NB4 (cell line): ENCODE measurements at regions not wholly inside any gene's neighbourhood (a gene's known extent, or its start where the extent isn't known, plus 50 kb on each side); places are given as distances from the start of the nearest gene placed in this dataset.

Experiments used
- DNase-seq: peaks from one replicate; pipeline ENCODE4 v3.0.0; 2010; ENCODE audit warnings: low read depth
- H3K4me3 ChIP-seq: one replicate; pipeline ENCODE4 v1.5.1; 2011; ENCODE audit warnings: mild to moderate bottlenecking, low read depth, low read length, moderate library complexity
- MAX ChIP-seq: IDR thresholded peaks from 2 replicates; pipeline ENCODE4 v1.6.1; 2011; ENCODE audit warnings: low read depth, low read length
- MYC ChIP-seq: IDR thresholded peaks from 2 replicates; pipeline ENCODE4 v1.6.1; 2011; ENCODE audit warnings: low read depth, low read length
- POLR2A ChIP-seq: IDR thresholded peaks from 2 replicates; pipeline ENCODE4 v1.6.1; 2011; ENCODE audit warnings: mild to moderate bottlenecking; ENCODE audit not compliant: insufficient read length; ENCODE audit errors: extremely low read depth
- TF ChIP-seq, protein P1 (sequence below): IDR thresholded peaks from one replicate; pipeline ENCODE4 v1.5.1; 2012; ENCODE audit warnings: low read depth, low read length

- H3K4me3 ChIP-seq: no peak overlapping the region
- TF ChIP-seq MAX (no peak), MYC (no peak), POLR2A (no peak)
- TF ChIP-seq, protein P1, sequence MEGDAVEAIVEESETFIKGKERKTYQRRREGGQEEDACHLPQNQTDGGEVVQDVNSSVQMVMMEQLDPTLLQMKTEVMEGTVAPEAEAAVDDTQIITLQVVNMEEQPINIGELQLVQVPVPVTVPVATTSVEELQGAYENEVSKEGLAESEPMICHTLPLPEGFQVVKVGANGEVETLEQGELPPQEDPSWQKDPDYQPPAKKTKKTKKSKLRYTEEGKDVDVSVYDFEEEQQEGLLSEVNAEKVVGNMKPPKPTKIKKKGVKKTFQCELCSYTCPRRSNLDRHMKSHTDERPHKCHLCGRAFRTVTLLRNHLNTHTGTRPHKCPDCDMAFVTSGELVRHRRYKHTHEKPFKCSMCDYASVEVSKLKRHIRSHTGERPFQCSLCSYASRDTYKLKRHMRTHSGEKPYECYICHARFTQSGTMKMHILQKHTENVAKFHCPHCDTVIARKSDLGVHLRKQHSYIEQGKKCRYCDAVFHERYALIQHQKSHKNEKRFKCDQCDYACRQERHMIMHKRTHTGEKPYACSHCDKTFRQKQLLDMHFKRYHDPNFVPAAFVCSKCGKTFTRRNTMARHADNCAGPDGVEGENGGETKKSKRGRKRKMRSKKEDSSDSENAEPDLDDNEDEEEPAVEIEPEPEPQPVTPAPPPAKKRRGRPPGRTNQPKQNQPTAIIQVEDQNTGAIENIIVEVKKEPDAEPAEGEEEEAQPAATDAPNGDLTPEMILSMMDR: no peak
- no peak for DNase-seq
Observed at GRCh38 chr2:23023722-23024121, 361.3 kb upstream of the KLHL29 start.

- no peak for DNase-seq
- no peak overlapping the region for H3K4me3 ChIP-seq
- TF ChIP-seq POLR2A (no peak), MAX (no peak), MYC (no peak)
- TF ChIP-seq, protein P1: no peak
Observed at GRCh38 chr2:23026671-23027070, 358.3 kb upstream of the KLHL29 start.

- no peak overlapping the region for H3K4me3 ChIP-seq
- no peak for DNase-seq
- no peak for TF ChIP-seq MYC
- TF ChIP-seq, protein P1: no peak
- no peak for TF ChIP-seq MAX
- TF ChIP-seq POLR2A: no peak
Observed at GRCh38 chr2:23027396-23027795, 357.6 kb upstream of the KLHL29 start.

DNA sequence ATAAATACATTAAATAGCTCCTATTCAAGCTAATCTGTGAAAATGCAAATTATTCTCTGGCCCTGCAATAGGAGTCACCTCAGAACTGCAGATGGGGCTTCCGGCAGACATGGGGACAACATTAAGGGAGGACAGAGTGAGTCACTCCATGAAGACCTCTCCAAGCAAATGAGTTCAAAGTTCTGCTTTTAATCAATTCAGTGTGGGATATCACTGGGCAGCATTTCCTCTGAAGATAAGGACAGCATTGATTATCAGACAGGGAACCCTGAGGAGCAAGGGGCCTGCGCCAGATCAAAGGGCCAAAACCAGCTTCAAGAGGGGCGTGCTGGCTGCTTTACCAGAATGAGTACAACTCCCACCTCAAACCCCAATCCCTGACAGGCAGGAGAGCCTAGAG is 356.9 kb upstream of the KLHL29 start:
- H3K4me3 ChIP-seq: no peak overlapping the region
- no peak for DNase-seq
- TF ChIP-seq, protein P1: no peak
- TF ChIP-seq POLR2A (no peak), MAX (no peak), MYC (no peak)

- no peak for DNase-seq
- no peak overlapping the region for H3K4me3 ChIP-seq
- TF ChIP-seq, protein P1: no peak
- TF ChIP-seq MAX (no peak), MYC (no peak), POLR2A (no peak)
Observed at GRCh38 chr2:23029111-23029510, 355.9 kb upstream of the KLHL29 start.

DNA sequence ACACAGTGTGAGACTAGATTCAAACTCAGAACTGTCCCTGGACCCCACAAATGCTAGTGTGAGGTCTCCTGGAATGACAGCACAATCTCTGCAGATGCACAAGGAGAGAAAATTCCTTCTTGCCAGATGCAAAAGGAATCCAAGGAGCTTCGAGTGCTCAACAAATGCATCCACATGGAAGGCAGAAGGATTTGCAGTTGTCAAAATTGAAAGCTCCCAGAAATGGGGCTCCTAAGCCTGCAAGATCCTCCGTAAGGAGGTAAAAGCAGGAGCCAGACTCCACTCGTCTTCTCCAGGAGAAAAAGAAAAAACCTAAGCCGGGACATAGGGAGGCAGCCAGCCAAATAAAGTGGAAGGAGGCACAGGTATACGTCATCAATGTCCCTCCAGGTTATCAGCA is 355.0 kb upstream of the KLHL29 start:
- DNase-seq: no peak
- no peak overlapping the region for H3K4me3 ChIP-seq
- no peak for TF ChIP-seq MYC
- no peak for TF ChIP-seq POLR2A
- no peak for TF ChIP-seq MAX
